Epithelial cell of esophagus (primary cell): ENCODE measurements at regions not wholly inside any gene's neighbourhood (a gene's known extent, or its start where the extent isn't known, plus 50 kb on each side); places are given as distances from the start of the nearest gene placed in this dataset.

Experiments
- DNase-seq: peaks from one replicate; pipeline ENCODE4 v3.0.0; 2010; ENCODE audit warnings: low read depth
- H3K4me3 ChIP-seq: 2 replicates; pipeline ENCODE4 v1.5.1; 2011; ENCODE audit warnings: mild to moderate bottlenecking, low read length, control low read depth
- CTCF ChIP-seq: IDR thresholded peaks from 2 replicates; pipeline ENCODE4 v1.5.1; 2011; ENCODE audit warnings: low read depth, mild to moderate bottlenecking, low read length, control low read depth, inconsistent platforms; ENCODE audit not compliant: insufficient read depth; ENCODE audit errors: missing control alignments

DNA sequence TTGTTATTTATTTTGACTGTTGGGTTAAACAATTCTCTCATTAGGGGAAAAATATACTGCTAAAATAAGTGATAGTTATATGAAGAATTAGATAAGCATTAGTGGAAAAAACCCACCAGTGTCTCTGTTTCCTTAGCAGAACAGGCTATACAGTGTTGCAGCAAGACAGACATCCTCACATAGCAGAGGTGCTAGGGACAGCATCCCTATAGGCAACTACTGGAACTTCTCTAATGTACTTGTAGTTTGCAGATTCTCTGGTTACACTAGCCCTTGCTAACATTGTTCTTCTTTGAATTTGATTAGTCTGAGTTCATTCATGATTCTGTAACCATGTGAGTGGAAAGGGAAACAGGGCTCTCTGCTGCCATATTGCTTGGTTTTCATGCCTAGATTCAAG, 661.8 kb upstream of the RGMB start:
- DNase-seq = peak; percentile 31
- TF ChIP-seq CTCF = peak; percentile 42
- no peak overlapping the region for H3K4me3 ChIP-seq

- TF ChIP-seq CTCF = no peak
- no peak for DNase-seq
- no peak overlapping the region for H3K4me3 ChIP-seq
These were observed 652.2 kb upstream of the RGMB start for GRCh38 chr5:98121036-98121936.

GRCh38 chr5:98128271-98128670, 645.2 kb upstream of the RGMB start:
- no peak for DNase-seq
- no peak overlapping the region for H3K4me3 ChIP-seq
- no peak for TF ChIP-seq CTCF

DNA sequence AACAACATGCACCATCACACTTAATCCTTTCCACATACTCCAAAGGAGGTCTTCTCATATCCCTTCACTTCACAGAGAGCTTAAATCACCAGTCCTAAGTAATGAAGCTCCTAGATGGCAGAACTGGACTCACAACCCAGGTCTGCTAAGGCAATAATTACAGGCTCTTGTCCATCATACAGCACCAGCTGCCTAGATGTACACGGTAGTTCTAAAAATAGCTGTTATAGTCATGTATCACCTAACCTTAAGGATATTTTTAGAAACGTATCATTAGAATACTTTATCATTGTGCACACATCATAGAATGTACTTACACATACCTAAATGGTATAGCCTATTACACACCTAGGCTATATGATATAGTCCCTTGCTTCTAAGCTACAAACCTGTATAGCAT, 644.6 kb upstream of the RGMB start:
- TF ChIP-seq CTCF = no peak
- no peak overlapping the region for H3K4me3 ChIP-seq
- DNase-seq = no peak

- DNase-seq = no peak
- H3K4me3 ChIP-seq = no peak overlapping the region
- TF ChIP-seq CTCF = no peak
These were observed 643.0 kb upstream of the RGMB start for GRCh38 chr5:98130261-98131035.

DNA sequence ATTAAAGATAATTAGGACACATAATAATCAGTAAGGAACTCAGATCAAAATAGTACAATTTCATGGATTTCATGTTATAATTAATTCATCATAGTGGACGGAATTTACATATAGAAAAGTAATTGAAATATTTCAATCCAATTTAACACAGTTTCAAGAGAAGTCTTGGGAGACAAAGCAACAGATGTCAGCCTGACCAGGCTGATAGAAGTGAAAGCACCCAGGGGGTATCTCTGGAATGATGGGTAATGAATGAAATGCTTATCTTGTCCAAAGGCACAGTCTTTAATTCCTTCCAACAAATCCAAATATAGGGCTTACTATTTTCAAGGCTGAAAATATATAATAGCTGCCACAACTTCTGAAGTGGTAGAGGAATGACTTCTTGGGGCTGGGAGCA, 629.3 kb upstream of the RGMB start:
- no peak for DNase-seq
- no peak overlapping the region for H3K4me3 ChIP-seq
- TF ChIP-seq CTCF = no peak

- TF ChIP-seq CTCF = no peak
- no peak overlapping the region for H3K4me3 ChIP-seq
- DNase-seq = peak; percentile 88
These were observed 628.8 kb upstream of the RGMB start for GRCh38 chr5:98144710-98145109.
